ENCODE measurements at regions not wholly inside any gene's neighbourhood (a gene's known extent, or its start where the extent isn't known, plus 50 kb on each side); places are given as distances from the start of the nearest gene placed in this dataset.

DNA sequence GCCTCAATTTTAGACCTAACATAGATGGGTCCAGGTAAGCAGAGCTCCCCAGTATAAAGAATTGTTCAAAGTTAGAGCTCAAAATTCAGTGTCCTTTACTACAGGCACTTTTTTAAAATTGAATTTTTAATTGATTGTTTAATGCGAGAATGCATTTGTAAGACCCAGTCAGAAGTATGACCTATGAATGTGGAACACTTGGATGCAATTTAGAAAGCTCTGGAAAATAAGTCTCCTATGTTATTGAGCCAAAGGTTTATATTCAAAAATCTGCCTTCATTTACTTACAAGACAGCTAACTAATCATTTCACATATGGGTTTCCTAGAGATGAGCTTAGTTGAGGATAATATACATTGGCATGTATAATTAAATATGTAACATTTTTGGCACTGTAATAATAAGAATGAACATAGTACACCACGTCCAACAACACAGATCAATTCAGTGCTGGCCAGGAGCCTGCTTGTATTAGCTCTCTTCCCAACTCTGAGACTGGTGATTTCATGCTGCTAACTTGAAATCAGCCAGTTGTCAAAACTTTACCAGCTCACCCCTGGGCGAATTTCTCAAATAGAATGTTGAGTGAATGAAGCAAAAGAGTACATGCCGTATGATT lies 197.2 kb upstream of the NPY2R start:
- no peak for TF ChIP-seq CTCF (IDR thresholded peaks at IDR 0.05)
- TF ChIP-seq, protein P1, sequence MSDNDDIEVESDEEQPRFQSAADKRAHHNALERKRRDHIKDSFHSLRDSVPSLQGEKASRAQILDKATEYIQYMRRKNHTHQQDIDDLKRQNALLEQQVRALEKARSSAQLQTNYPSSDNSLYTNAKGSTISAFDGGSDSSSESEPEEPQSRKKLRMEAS (IDR thresholded peaks at IDR 0.05), result no peak
- TF ChIP-seq POLR2AphosphoS2 (conservative IDR thresholded peaks at IDR 0.05; ENCODE audit: low read length), result no peak
- TF ChIP-seq CBX2 (IDR thresholded peaks at IDR 0.05; ENCODE audit: borderline replicate concordance, low read depth), result no peak

Measured in A549 (cell line).